ENCODE measurements at regions not wholly inside any gene's neighbourhood (a gene's known extent, or its start where the extent isn't known, plus 50 kb on each side); places are given as distances from the start of the nearest gene placed in this dataset.

- H3K4me3 ChIP-seq, result no peak overlapping the region
- no peaks in the 10 kb centered on the region for H3K9me3 ChIP-seq
- H3K36me3 ChIP-seq, result no peaks in the 10 kb centered on the region
- TF ChIP-seq CTCF (IDR thresholded peaks at IDR 0.05), result no peak
- H3K27me3 ChIP-seq, result no peaks in the 10 kb centered on the region
- intact Hi-C loops (cut with DNase I; ENCODE audit: low total_unique reads), result no loop called here
- DNase-seq, result no peak
- no peaks in the 10 kb centered on the region for H3K4me1 ChIP-seq
- no peak overlapping the region for H3K27ac ChIP-seq
Measured at GRCh38 chr1:78289603-78290002, 201.2 kb upstream of the PTGFR start.

- intact Hi-C loops (cut with DNase I; ENCODE audit: low total_unique reads), result no loop called here
- no peaks in the 10 kb centered on the region for H3K9me3 ChIP-seq
- no peak for DNase-seq
- no peaks in the 10 kb centered on the region for H3K27me3 ChIP-seq
- no peak for TF ChIP-seq CTCF (IDR thresholded peaks at IDR 0.05)
- H3K4me1 ChIP-seq, result no peaks in the 10 kb centered on the region
- H3K27ac ChIP-seq, result no peak overlapping the region
- no peaks in the 10 kb centered on the region for H3K36me3 ChIP-seq
- no peak overlapping the region for H3K4me3 ChIP-seq
Measured at GRCh38 chr1:78291418-78291817, 199.4 kb upstream of the PTGFR start.

- no peak overlapping the region for H3K27ac ChIP-seq
- H3K4me3 ChIP-seq, result no peak overlapping the region
- no peaks in the 10 kb centered on the region for H3K4me1 ChIP-seq
- intact Hi-C loops (cut with DNase I; ENCODE audit: low total_unique reads), result no loop called here
- no peak for TF ChIP-seq CTCF (IDR thresholded peaks at IDR 0.05)
- no peaks in the 10 kb centered on the region for H3K27me3 ChIP-seq
- DNase-seq, result no peak
- H3K36me3 ChIP-seq, result no peaks in the 10 kb centered on the region
- no peaks in the 10 kb centered on the region for H3K9me3 ChIP-seq
Measured at GRCh38 chr1:78291872-78292271, 198.9 kb upstream of the PTGFR start.

GRCh38 chr1:78292361-78292760 is 198.4 kb upstream of the PTGFR start:
- no peak for TF ChIP-seq CTCF (IDR thresholded peaks at IDR 0.05)
- Histone ChIP-seq H3K4me1 (no peaks in the 10 kb centered on the region), H3K4me3 (no peak overlapping the region), H3K27ac (no peak overlapping the region), H3K27me3 (no peaks in the 10 kb centered on the region), H3K36me3 (no peaks in the 10 kb centered on the region), H3K9me3 (no peaks in the 10 kb centered on the region)
- intact Hi-C loops (cut with DNase I; ENCODE audit: low total_unique reads), result no loop called here
- DNase-seq, result no peak

DNA sequence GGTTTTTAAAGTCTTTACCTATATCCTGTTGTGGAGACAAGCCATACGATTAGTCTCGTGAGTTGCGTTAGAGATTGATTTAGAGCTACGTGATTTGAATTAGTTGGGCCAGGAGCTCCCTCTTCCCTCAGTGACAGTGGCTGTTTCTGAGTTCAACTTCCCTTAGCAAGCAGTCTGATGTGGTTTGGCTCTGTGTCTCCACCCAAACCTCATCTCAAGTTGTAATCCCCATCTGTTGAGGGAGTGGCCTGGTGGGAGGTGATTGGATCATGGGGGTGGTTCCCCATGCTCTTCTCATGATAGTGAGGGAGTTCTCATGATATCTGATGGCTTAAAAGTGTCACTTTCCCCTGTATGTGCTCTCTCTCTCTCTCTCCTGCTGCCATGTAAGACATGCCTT is 192.9 kb upstream of the PTGFR start:
- no peak for TF ChIP-seq CTCF (IDR thresholded peaks at IDR 0.05)
- no peak for DNase-seq
- no peaks in the 10 kb centered on the region for H3K36me3 ChIP-seq
- H3K4me1 ChIP-seq, result no peaks in the 10 kb centered on the region
- intact Hi-C loops (cut with DNase I; ENCODE audit: low total_unique reads), result no loop called here
- H3K27ac ChIP-seq, result no peak overlapping the region
- H3K4me3 ChIP-seq, result no peak overlapping the region
- no peaks in the 10 kb centered on the region for H3K9me3 ChIP-seq
- H3K27me3 ChIP-seq, result no peaks in the 10 kb centered on the region

DNA sequence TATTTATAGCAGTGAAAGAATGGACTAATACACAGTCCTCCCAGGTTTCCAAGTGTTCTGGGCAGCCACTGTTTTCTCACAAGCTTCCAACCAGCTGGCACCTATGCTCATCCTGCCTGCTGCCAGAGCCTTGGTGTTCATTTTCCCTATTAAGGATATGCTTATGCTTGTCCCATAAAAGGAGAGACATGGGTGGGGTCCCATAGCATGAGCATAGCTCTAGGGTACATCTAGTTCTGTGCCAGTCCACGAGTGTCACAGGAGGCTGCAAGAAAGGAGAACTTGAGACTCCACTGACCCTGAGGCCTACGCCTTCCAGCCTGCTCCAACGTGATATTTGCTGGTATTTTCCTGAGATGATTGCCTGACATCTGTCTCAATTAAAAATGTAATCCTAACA is 192.4 kb upstream of the PTGFR start:
- H3K27ac ChIP-seq, result no peak overlapping the region
- intact Hi-C loops (cut with DNase I; ENCODE audit: low total_unique reads), result no loop called here

More for the DNA sequence above, 192.4 kb upstream of the PTGFR start:
- Histone ChIP-seq H3K4me3 (no peak overlapping the region), H3K27me3 (no peaks in the 10 kb centered on the region), H3K36me3 (no peaks in the 10 kb centered on the region), H3K9me3 (no peaks in the 10 kb centered on the region), H3K4me1 (no peaks in the 10 kb centered on the region)
- no peak for DNase-seq
- TF ChIP-seq CTCF (IDR thresholded peaks at IDR 0.05), result no peak
